Endothelial cell of hepatic sinusoid (primary cell): ENCODE measurements at regions not wholly inside any gene's neighbourhood (a gene's known extent, or its start where the extent isn't known, plus 50 kb on each side); places are given as distances from the start of the nearest gene placed in this dataset.

Experiments used
- in situ Hi-C: cut with HindIII; loops from 2 replicates; pipeline ENCODE4 v1.10.0; 2017; ENCODE audit warnings: low sequenced_read_pairs

DNA sequence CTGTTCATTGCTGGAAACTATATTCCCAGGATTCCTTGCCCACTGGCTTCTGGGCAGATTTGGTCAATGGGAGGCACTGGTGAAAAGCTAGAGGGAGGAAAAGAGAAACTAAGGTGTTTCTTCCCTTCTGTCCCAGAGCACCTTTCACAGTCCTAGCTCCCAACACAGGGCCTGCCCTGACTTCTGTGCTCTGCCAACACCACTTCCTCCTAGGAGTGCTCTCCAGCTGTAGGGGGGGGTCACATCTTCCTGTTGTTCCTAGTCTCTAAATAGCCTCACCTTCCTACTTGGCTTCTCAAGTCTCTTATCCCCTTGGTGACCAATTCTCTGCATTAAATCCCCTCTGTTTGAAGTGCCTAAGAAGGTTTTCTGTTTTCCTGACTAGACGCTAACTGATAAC is 115.4 kb downstream of the ADRB2 start:
- in situ Hi-C loops, result no loop called here

DNA sequence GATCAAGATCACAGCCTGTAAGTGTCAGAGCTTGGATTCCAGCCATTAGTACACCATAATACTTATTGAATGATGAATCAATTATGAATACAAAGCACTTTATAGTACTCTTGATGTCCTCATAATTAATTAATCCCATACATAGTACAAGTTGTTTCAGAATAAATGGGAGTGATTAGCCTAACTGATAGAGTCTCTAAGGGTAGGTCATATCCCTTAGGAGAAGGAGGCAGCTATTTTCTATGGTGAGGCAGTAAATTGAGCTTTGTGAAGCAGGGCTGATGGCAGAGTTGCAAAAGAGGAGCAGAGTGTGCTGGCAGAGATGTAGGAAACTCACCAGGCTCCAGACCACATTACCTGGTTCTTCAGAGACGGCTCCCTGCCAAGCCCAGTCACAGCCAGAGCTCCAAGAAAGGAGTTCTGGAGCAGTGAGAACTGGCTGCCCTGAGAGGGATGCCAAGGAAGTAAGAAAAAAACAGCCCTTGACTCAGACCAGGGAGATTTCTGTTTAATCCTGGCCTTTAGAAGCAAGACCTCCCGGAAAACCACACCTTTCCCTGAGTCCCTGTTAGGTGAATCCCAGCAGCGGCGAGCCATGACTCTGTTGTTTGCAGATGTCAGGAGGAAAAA is 112.9 kb downstream of the SH3TC2 start:
- in situ Hi-C loops, result loop anchor here (5.0 kb wide), 1 partner anchor 83 kb away; no protein-coding TSS in a partner anchor

DNA sequence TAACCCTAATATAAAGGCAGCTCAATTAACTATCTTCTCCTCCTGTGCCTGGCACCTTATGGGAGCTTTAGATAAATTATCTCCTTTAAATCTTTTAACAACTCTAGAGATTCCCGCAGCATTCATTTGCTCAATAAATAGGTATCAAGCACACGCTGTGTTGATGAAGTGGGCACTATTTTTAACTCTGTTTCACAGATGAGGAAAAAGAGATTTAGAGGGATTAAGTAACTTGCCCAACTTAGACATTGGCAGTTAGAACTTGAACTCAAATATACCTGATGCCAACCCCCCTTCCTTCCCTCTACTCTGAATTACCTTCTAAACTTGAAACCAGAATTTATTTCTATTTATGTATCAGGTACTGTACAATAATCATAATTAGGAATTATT is 112.4 kb downstream of the SH3TC2 start:
- in situ Hi-C loops, result loop anchor here (5.0 kb wide), 1 partner anchor 83 kb away; no protein-coding TSS in a partner anchor

DNA sequence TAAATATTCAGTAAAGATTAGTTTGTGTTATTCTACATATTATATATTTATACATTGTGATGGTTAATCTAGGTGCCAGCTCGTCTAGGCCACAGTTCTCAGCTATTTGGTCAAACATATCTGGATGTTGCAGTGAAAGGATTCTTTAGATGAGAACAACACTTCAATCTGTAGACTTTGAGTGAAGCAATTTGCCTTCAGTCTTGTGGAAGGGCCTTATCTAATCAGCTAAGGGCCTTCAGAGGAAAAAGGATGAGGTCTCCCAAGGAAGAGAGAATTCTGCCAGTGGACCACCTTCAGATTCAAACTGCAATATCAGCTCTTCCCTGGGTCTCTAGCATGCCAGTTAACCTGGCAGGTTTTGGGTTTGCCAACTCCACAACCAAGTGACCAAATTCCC is 112.0 kb downstream of the SH3TC2 start:
- in situ Hi-C loops, result loop anchor here (5.0 kb wide), 1 partner anchor 84 kb away; no protein-coding TSS in a partner anchor

DNA sequence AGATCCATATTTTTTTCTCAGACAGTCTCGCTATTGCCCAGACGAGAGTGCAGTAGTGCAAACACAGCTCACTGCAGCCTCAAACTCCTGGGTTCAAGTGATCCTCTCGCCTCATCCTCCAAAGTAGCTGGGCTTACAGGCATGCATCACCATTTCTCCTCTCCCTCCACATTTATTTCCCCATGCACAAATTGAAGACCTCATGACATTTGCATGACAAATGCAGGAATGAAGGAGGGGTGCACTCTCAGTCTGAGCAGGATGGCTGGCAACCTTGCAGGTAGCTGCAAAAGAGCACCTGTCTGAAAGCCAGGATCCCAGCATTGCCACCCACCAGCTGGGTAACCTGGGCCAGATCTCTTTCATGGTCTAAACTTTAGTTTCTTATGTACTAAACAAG is 111.2 kb downstream of the SH3TC2 start:
- in situ Hi-C loops, result loop anchor here (5.0 kb wide), 1 partner anchor 84 kb away; no protein-coding TSS in a partner anchor

DNA sequence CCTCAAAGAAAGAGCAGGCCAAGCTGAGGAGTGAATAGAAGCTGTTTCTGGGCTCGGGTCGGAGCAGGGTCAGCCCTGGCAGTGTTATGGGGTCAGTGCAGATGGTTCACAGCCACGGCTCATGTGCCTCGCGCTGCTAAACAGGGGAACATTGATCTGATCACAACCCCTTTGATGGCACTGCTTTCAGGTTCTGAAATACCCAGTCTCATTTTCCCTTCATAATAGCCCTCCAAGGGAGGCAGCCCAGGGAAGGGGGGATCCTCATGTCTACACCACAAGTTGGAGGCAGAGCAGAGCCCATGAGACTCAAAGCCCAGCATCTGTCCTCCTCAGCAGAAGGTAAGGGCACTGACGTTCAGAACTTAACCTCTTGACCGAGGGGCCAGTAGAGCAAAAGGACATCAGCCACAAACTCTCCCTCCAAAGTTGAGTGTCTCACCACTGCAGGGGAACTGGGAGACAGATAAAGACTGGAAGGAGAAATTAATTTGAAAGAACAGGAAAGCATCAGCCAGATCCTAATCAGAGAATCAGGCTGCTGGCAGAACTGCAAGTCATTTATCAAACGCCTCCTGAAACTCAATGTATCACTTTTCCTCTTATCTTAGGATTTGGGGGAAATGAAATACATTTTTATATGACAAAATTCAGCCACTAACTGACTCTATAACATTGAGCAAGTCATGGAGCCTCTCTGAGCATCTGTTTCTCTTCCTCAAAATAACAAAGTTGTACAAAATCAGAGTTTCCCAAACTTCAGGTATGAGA is 110.6 kb downstream of the SH3TC2 start:
- in situ Hi-C loops, result loop anchor here (5.0 kb wide), 1 partner anchor 85 kb away; no protein-coding TSS in a partner anchor

DNA sequence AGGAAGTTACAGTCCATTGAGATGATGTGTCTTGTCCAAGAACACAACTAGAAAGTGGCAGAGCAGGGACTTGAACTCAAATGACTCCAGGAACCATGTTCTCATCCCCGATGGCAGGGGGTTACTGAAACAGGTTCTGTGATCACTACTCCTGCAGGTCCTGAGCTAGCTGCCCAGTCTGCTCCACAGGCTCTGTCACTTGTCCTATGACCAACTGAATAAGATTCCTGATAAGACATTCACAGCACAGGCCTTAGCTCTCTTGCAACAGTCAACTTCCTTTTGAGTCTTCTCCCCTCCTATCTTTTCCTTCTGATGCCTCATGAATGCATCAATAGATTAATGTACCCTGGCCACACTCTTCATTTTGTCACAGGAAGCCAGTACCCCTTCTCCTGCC is 109.2 kb downstream of the SH3TC2 start:
- in situ Hi-C loops, result loop anchor here (5.0 kb wide), 1 partner anchor 86 kb away; no protein-coding TSS in a partner anchor
